Fibroblast of the aortic adventitia (primary cell): ENCODE measurements at regions not wholly inside any gene's neighbourhood (a gene's known extent, or its start where the extent isn't known, plus 50 kb on each side); places are given as distances from the start of the nearest gene placed in this dataset.
A peak's percentile ranks its signal among the peaks of the same experiment; 100 is the strongest.
"Not testable (repeated sequence)": the region's sequence is repeated elsewhere in the genome, so short reads cannot be mapped to it uniquely, and the experiment has no call there.

Experiments used
- DNase-seq: peaks from one replicate; pipeline ENCODE4 v3.0.0-alpha.2; 2010; ENCODE audit warnings: low read depth
- H3K4me3 ChIP-seq: 2 replicates; pipeline ENCODE4 v1.5.1; 2011; ENCODE audit warnings: low read depth, mild to moderate bottlenecking, control low read depth, low read length, moderate library complexity
- TF ChIP-seq, protein P1 (sequence below): IDR thresholded peaks from 2 replicates; pipeline ENCODE4 v1.5.1; 2011; ENCODE audit warnings: mild to moderate bottlenecking, low read length, control low read depth, inconsistent platforms; ENCODE audit not compliant: insufficient read depth

DNA sequence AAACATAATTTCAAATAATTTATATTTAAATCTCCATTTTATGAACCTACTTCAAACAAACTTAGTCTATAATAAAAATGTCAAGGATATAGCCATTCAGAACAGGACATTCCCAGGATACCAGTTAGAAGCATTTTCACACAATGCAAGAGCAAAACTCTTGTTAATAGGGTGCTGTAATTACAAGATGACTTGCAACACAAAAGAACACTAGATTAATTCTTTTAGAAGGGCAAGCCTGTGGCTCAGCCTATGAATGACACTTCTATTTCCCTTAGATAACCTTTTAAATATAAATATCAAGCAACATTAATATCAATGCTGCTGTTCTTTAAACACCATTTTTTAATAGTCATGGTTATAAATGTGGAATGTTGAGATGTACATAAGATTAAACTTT lies 157.9 kb upstream of the SCN7A start:
- no peak for DNase-seq
- TF ChIP-seq, protein P1, sequence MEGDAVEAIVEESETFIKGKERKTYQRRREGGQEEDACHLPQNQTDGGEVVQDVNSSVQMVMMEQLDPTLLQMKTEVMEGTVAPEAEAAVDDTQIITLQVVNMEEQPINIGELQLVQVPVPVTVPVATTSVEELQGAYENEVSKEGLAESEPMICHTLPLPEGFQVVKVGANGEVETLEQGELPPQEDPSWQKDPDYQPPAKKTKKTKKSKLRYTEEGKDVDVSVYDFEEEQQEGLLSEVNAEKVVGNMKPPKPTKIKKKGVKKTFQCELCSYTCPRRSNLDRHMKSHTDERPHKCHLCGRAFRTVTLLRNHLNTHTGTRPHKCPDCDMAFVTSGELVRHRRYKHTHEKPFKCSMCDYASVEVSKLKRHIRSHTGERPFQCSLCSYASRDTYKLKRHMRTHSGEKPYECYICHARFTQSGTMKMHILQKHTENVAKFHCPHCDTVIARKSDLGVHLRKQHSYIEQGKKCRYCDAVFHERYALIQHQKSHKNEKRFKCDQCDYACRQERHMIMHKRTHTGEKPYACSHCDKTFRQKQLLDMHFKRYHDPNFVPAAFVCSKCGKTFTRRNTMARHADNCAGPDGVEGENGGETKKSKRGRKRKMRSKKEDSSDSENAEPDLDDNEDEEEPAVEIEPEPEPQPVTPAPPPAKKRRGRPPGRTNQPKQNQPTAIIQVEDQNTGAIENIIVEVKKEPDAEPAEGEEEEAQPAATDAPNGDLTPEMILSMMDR, result no peak
- no peak overlapping the region for H3K4me3 ChIP-seq

DNA sequence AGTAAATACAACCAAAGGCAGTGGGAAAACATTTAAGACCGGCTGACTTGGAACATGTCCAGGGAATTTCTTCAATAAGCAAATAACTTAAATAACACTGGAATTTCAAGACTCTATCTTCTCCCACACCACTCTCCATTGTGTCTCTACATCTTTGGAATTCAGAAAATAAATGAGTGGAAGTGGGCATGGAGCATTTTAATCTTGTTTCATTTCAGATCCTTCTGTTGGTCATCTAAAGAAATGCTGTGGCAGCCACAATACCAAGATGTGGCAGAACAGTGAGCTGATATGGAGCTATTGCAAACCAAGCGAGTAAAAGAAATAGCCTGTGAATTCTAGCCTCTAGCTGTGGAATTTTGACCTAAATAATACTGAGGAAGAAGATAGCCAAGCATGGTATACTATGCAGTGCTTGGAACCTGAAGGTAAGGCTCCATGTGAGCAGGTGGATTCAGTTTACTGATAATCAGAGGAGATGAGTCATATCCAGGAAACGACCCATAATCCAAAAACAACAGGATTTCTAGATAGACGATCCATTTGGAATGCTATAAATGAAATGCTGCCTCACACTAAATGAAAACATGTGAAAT lies 157.1 kb upstream of the SCN7A start:
- TF ChIP-seq, protein P1, result no peak
- DNase-seq, result peak; percentile 68
- no peak overlapping the region for H3K4me3 ChIP-seq

DNA sequence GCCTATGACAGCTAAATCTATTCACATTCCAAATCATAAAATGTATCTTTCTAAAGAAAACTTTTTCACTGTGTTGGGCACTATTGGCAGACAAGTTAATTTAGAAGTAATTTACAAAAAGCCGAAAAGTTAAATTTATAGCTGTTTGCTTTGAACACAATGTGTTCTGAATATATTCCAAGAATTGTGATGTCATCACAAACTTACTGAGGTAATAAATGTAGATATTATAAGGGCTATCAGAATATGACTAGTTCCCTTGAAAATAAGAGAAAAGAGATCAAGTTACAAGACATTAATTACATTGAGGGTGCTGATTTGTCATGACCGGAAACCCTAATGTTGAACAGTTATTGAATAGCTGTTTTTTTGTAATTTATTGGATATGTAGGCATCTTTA lies 153.9 kb upstream of the SCN7A start:
- no peak overlapping the region for H3K4me3 ChIP-seq
- TF ChIP-seq, protein P1, result no peak
- DNase-seq, result no peak

DNA sequence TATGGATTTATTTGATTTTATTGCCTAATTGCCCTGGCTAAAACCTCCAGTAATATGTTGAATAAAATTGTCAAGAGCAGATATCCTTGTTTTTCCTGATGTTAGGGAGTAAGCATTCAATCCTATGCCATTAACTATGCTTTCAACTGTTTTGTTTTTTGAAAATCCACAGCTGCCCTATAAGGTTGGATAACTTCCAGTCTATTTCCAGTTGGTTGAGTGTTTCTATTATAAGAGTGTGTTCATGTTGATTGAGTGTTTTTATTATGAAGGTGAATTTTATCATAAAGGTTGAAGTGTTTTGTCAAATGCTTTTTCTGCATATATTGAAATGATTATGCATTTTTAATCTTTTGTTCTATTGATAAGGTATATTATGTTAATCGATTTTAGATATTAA lies 149.9 kb upstream of the SCN7A start:
- TF ChIP-seq, protein P1, result no peak
- H3K4me3 ChIP-seq, result no peak overlapping the region
- no peak for DNase-seq

DNA sequence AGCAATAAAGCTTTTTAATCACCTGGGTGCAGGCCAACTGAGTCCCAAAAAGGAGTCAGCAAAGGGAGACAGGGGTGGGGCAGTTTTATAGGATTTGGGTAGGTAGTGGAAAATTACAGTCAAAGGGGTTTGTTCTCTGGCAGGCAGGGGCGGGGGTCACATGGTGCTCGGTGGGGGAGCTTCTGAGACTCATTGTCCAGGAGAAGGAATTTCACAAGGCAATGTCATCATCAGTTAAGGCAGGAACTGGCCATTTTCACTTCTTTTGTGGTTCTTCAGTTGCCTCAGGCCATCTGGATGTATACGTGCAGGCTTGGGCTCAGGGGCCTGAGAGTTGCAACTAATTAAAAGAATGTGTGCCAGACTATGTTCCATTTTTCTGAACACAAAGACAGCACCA lies 147.5 kb upstream of the SCN7A start:
- not testable (repeated sequence) for DNase-seq, H3K4me3 ChIP-seq

DNA sequence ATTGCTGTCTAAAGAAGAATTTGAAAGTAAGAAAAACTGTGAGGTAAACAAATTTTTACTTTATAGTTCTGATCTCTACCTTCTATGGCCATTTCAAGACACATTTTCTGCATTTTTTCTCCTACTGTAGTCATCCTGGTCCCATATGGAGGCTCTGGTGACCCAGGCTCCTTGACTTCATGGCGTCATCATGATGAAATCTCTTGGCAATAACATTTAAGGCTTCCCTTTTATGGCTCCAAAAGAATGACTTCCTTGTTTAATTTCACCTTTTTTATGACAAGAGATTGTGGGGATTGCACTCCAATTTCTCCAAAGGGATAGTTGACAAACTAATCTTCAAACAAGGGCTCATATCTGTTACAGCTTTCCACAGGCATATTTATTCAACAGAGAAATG lies 143.0 kb upstream of the SCN7A start:
- TF ChIP-seq, protein P1, result no peak
- DNase-seq, result no peak
- H3K4me3 ChIP-seq, result no peak overlapping the region

- TF ChIP-seq, protein P1, result no peak
- no peak for DNase-seq
- H3K4me3 ChIP-seq, result no peak overlapping the region
Observed at GRCh38 chr2:166634706-166635105, 140.7 kb upstream of the SCN7A start.

DNA sequence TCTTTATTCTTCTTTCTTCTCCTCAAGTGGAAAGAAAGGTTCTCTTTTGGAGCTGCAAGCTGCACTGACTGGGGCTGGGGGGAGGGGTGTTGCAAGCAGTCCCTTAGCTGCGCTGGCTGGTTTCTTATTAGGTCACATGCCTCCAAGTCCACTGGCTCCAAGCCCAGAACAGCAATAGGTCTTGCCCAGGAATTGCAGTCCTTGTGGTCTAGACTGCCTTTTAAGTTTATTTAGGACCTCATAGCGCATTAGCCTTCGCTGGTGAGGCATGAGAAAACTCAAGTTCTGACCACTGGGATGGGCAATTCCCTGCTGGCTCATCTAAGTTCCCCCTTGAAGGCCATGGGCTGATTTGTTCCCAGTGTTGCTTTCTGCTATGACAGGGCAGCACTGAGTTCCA lies 138.6 kb upstream of the SCN7A start:
- H3K4me3 ChIP-seq, result no peak overlapping the region
- TF ChIP-seq, protein P1, result no peak
- DNase-seq, result peak; percentile 92
